ENCODE measurements at regions not wholly inside any gene's neighbourhood (a gene's known extent, or its start where the extent isn't known, plus 50 kb on each side); places are given as distances from the start of the nearest gene placed in this dataset.
A peak's percentile ranks its signal among the peaks of the same experiment; 100 is the strongest.

- TF ChIP-seq RBFOX2 (IDR thresholded peaks at IDR 0.05; ENCODE audit: low read depth, low read length) (peak; percentile 24; the same call in 1 of the 2 replicates), ZNF592 (IDR thresholded peaks at IDR 0.05) (peak; percentile 44), BCOR (IDR thresholded peaks at IDR 0.05) (peak; percentile 29; the same call in 1 of the 2 replicates), ZNF445 (CRISPR knock-in tag; IDR thresholded peaks at IDR 0.05; ENCODE audit: low read depth) (no peak), RCOR1 (IDR thresholded peaks at IDR 0.05; ENCODE audit: borderline replicate concordance in 1 of 2, low read depth in 2 of 2, low read length in 2 of 2) (peak in 1 of 2 experiments; percentile 84; a peak in 2 of 4 replicates), HDAC2 (IDR thresholded peaks at IDR 0.05) (0 out of 2 replicates have a peak, but pooled peaks have one; percentile 25), CEBPB (tag; IDR thresholded peaks at IDR 0.05) (peak; percentile 97), SMARCC2 (IDR thresholded peaks at IDR 0.05; ENCODE audit: low read depth) (peak; percentile 77), NFIC (IDR thresholded peaks at IDR 0.05) (peak; percentile 52), KDM1A (IDR thresholded peaks at IDR 0.05) (peak; percentile 10 to 42; a peak in 2 of 4 replicates), ZNF589 (CRISPR knock-in tag; IDR thresholded peaks at IDR 0.05; ENCODE audit: low read depth) (no peak; the same call in 1 of the 2 replicates), NFRKB (IDR thresholded peaks at IDR 0.05; ENCODE audit: low read depth) (peak; percentile 61; the same call in 1 of the 2 replicates), FOXK1 (CRISPR knock-in tag; IDR thresholded peaks at IDR 0.05; ENCODE audit: borderline replicate concordance) (no peak), CREM (IDR thresholded peaks at IDR 0.05; ENCODE audit: low read depth) (0 out of 2 replicates have a peak, but pooled peaks have one; percentile 28), NCOR1 (IDR thresholded peaks at IDR 0.05) (peak; percentile 86), ZNF253 (CRISPR knock-in tag; conservative IDR thresholded peaks at IDR 0.05) (no peak), EP300 (IDR thresholded peaks at IDR 0.05; ENCODE audit: low read length) (peak; percentile 98), ZNF655 (CRISPR knock-in tag; IDR thresholded peaks at IDR 0.05) (no peak), PHB (CRISPR knock-in tag; IDR thresholded peaks at IDR 0.05) (no peak), HNRNPLL (IDR thresholded peaks at IDR 0.05; ENCODE audit: low read depth, low read length, poor library complexity, severe bottlenecking) (peak; percentile 23)
- TF ChIP-seq, protein P1, sequence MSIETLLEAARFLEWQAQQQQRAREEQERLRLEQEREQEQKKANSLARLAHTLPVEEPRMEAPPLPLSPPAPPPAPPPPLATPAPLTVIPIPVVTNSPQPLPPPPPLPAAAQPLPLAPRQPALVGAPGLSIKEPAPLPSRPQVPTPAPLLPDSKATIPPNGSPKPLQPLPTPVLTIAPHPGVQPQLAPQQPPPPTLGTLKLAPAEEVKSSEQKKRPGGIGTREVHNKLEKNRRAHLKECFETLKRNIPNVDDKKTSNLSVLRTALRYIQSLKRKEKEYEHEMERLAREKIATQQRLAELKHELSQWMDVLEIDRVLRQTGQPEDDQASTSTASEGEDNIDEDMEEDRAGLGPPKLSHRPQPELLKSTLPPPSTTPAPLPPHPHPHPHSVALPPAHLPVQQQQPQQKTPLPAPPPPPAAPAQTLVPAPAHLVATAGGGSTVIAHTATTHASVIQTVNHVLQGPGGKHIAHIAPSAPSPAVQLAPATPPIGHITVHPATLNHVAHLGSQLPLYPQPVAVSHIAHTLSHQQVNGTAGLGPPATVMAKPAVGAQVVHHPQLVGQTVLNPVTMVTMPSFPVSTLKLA (conservative IDR thresholded peaks at IDR 0.05): peak in 1 of 2 experiments; percentile 47; a peak in 2 of 4 replicates
- TF ChIP-seq, protein P2, sequence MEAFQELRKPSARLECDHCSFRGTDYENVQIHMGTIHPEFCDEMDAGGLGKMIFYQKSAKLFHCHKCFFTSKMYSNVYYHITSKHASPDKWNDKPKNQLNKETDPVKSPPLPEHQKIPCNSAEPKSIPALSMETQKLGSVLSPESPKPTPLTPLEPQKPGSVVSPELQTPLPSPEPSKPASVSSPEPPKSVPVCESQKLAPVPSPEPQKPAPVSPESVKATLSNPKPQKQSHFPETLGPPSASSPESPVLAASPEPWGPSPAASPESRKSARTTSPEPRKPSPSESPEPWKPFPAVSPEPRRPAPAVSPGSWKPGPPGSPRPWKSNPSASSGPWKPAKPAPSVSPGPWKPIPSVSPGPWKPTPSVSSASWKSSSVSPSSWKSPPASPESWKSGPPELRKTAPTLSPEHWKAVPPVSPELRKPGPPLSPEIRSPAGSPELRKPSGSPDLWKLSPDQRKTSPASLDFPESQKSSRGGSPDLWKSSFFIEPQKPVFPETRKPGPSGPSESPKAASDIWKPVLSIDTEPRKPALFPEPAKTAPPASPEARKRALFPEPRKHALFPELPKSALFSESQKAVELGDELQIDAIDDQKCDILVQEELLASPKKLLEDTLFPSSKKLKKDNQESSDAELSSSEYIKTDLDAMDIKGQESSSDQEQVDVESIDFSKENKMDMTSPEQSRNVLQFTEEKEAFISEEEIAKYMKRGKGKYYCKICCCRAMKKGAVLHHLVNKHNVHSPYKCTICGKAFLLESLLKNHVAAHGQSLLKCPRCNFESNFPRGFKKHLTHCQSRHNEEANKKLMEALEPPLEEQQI (IDR thresholded peaks at IDR 0.05): peak; percentile 70
Observed at GRCh38 chr1:38523568-38523939, 336.0 kb downstream of the RRAGC start (continued).

Data from K562 (cell line).